ENCODE measurements at regions not wholly inside any gene's neighbourhood (a gene's known extent, or its start where the extent isn't known, plus 50 kb on each side); places are given as distances from the start of the nearest gene placed in this dataset.

GRCh38 chr2:57554348-57554747, 492.3 kb upstream of the VRK2 start:
- TF ChIP-seq, protein P1, sequence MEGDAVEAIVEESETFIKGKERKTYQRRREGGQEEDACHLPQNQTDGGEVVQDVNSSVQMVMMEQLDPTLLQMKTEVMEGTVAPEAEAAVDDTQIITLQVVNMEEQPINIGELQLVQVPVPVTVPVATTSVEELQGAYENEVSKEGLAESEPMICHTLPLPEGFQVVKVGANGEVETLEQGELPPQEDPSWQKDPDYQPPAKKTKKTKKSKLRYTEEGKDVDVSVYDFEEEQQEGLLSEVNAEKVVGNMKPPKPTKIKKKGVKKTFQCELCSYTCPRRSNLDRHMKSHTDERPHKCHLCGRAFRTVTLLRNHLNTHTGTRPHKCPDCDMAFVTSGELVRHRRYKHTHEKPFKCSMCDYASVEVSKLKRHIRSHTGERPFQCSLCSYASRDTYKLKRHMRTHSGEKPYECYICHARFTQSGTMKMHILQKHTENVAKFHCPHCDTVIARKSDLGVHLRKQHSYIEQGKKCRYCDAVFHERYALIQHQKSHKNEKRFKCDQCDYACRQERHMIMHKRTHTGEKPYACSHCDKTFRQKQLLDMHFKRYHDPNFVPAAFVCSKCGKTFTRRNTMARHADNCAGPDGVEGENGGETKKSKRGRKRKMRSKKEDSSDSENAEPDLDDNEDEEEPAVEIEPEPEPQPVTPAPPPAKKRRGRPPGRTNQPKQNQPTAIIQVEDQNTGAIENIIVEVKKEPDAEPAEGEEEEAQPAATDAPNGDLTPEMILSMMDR (IDR thresholded peaks at IDR 0.05), result no peak
- no peak for TF ChIP-seq POLR2AphosphoS5 (IDR thresholded peaks at IDR 0.05; ENCODE audit: low read depth, low read length)
- no peak for TF ChIP-seq TCF7L2 (IDR thresholded peaks at IDR 0.05; ENCODE audit: low read depth, low read length)

Data from Panc1 (cell line).